ENCODE measurements at regions not wholly inside any gene's neighbourhood (a gene's known extent, or its start where the extent isn't known, plus 50 kb on each side); places are given as distances from the start of the nearest gene placed in this dataset.

- Histone ChIP-seq H3K4me3 (ENCODE audit: low read depth, low read length) (no peak overlapping the region), H3K9ac (ENCODE audit: low read length) (no peak overlapping the region), H3K36me3 (ENCODE audit: control insufficient read depth, insufficient read depth, low read length) (no peaks in the 10 kb centered on the region), H3K4me1 (ENCODE audit: control insufficient read depth, insufficient read depth, low read length) (peaks cover 5% of the 10 kb centered on the region; the same call in 1 of the 2 replicates), H3K27me3 (ENCODE audit: control insufficient read depth, insufficient read depth, low read length) (no peaks in the 10 kb centered on the region), H3K27ac (ENCODE audit: low read depth, low read length) (no peak overlapping the region), H3K9me3 (ENCODE audit: control insufficient read depth, insufficient read depth, low read depth, low read length) (no peaks in the 10 kb centered on the region)
Observed at GRCh38 chr15:69797615-69798014, 300.1 kb downstream of the TLE3 start.

GRCh38 chr15:69798481-69799250, 299.1 kb downstream of the TLE3 start:
- Histone ChIP-seq H3K27me3 (ENCODE audit: control insufficient read depth, insufficient read depth, low read length) (no peaks in the 10 kb centered on the region), H3K9me3 (ENCODE audit: control insufficient read depth, insufficient read depth, low read depth, low read length) (no peaks in the 10 kb centered on the region), H3K4me3 (ENCODE audit: low read depth, low read length) (no peak overlapping the region), H3K4me1 (ENCODE audit: control insufficient read depth, insufficient read depth, low read length) (peaks cover 5% of the 10 kb centered on the region; the same call in 1 of the 2 replicates), H3K36me3 (ENCODE audit: control insufficient read depth, insufficient read depth, low read length) (no peaks in the 10 kb centered on the region), H3K9ac (ENCODE audit: low read length) (no peak overlapping the region), H3K27ac (ENCODE audit: low read depth, low read length) (no peak overlapping the region)

GRCh38 chr15:69801144-69801543, 296.6 kb downstream of the TLE3 start:
- no peak overlapping the region for H3K27ac ChIP-seq (ENCODE audit: low read depth, low read length)
- H3K9me3 ChIP-seq (ENCODE audit: control insufficient read depth, insufficient read depth, low read depth, low read length), result no peaks in the 10 kb centered on the region
- no peaks in the 10 kb centered on the region for H3K27me3 ChIP-seq (ENCODE audit: control insufficient read depth, insufficient read depth, low read length)
- no peaks in the 10 kb centered on the region for H3K36me3 ChIP-seq (ENCODE audit: control insufficient read depth, insufficient read depth, low read length)
- no peak overlapping the region for H3K9ac ChIP-seq (ENCODE audit: low read length)
- H3K4me1 ChIP-seq (ENCODE audit: control insufficient read depth, insufficient read depth, low read length), result no peaks in the 10 kb centered on the region
- H3K4me3 ChIP-seq (ENCODE audit: low read depth, low read length), result no peak overlapping the region

- Histone ChIP-seq H3K27me3 (ENCODE audit: control insufficient read depth, insufficient read depth, low read length) (no peaks in the 10 kb centered on the region), H3K4me3 (ENCODE audit: low read depth, low read length) (no peak overlapping the region), H3K9ac (ENCODE audit: low read length) (no peak overlapping the region), H3K27ac (ENCODE audit: low read depth, low read length) (no peak overlapping the region), H3K9me3 (ENCODE audit: control insufficient read depth, insufficient read depth, low read depth, low read length) (no peaks in the 10 kb centered on the region), H3K4me1 (ENCODE audit: control insufficient read depth, insufficient read depth, low read length) (no peaks in the 10 kb centered on the region), H3K36me3 (ENCODE audit: control insufficient read depth, insufficient read depth, low read length) (no peaks in the 10 kb centered on the region)
Observed at GRCh38 chr15:69802432-69802831, 295.3 kb downstream of the TLE3 start.

- no peaks in the 10 kb centered on the region for H3K9me3 ChIP-seq (ENCODE audit: control insufficient read depth, insufficient read depth, low read depth, low read length)
- no peak overlapping the region for H3K9ac ChIP-seq (ENCODE audit: low read length)
- no peak overlapping the region for H3K4me3 ChIP-seq (ENCODE audit: low read depth, low read length)
- no peaks in the 10 kb centered on the region for H3K27me3 ChIP-seq (ENCODE audit: control insufficient read depth, insufficient read depth, low read length)
- H3K36me3 ChIP-seq (ENCODE audit: control insufficient read depth, insufficient read depth, low read length), result no peaks in the 10 kb centered on the region
- no peak overlapping the region for H3K27ac ChIP-seq (ENCODE audit: low read depth, low read length)
- H3K4me1 ChIP-seq (ENCODE audit: control insufficient read depth, insufficient read depth, low read length), result no peaks in the 10 kb centered on the region
Observed at GRCh38 chr15:69804786-69805185, 292.9 kb downstream of the TLE3 start.

GRCh38 chr15:69805248-69805953, 292.3 kb downstream of the TLE3 start:
- Histone ChIP-seq H3K36me3 (ENCODE audit: control insufficient read depth, insufficient read depth, low read length) (no peaks in the 10 kb centered on the region), H3K27me3 (ENCODE audit: control insufficient read depth, insufficient read depth, low read length) (no peaks in the 10 kb centered on the region), H3K9me3 (ENCODE audit: control insufficient read depth, insufficient read depth, low read depth, low read length) (no peaks in the 10 kb centered on the region), H3K4me3 (ENCODE audit: low read depth, low read length) (no peak overlapping the region), H3K27ac (ENCODE audit: low read depth, low read length) (no peak overlapping the region), H3K4me1 (ENCODE audit: control insufficient read depth, insufficient read depth, low read length) (no peaks in the 10 kb centered on the region), H3K9ac (ENCODE audit: low read length) (no peak overlapping the region)

- Histone ChIP-seq H3K27ac (ENCODE audit: low read depth, low read length) (no peak overlapping the region), H3K4me1 (ENCODE audit: control insufficient read depth, insufficient read depth, low read length) (no peaks in the 10 kb centered on the region), H3K4me3 (ENCODE audit: low read depth, low read length) (no peak overlapping the region), H3K27me3 (ENCODE audit: control insufficient read depth, insufficient read depth, low read length) (no peaks in the 10 kb centered on the region), H3K36me3 (ENCODE audit: control insufficient read depth, insufficient read depth, low read length) (no peaks in the 10 kb centered on the region), H3K9me3 (ENCODE audit: control insufficient read depth, insufficient read depth, low read depth, low read length) (no peaks in the 10 kb centered on the region), H3K9ac (ENCODE audit: low read length) (no peak overlapping the region)
Observed at GRCh38 chr15:69806287-69806915, 291.3 kb downstream of the TLE3 start.

GRCh38 chr15:69807721-69808120, 290.0 kb downstream of the TLE3 start:
- no peaks in the 10 kb centered on the region for H3K9me3 ChIP-seq (ENCODE audit: control insufficient read depth, insufficient read depth, low read depth, low read length)
- H3K9ac ChIP-seq (ENCODE audit: low read length), result no peak overlapping the region
- no peaks in the 10 kb centered on the region for H3K27me3 ChIP-seq (ENCODE audit: control insufficient read depth, insufficient read depth, low read length)
- no peaks in the 10 kb centered on the region for H3K4me1 ChIP-seq (ENCODE audit: control insufficient read depth, insufficient read depth, low read length)
- H3K27ac ChIP-seq (ENCODE audit: low read depth, low read length), result no peak overlapping the region
- H3K36me3 ChIP-seq (ENCODE audit: control insufficient read depth, insufficient read depth, low read length), result no peaks in the 10 kb centered on the region
- no peak overlapping the region for H3K4me3 ChIP-seq (ENCODE audit: low read depth, low read length)

- Histone ChIP-seq H3K9ac (ENCODE audit: low read length) (no peak overlapping the region), H3K27ac (ENCODE audit: low read depth, low read length) (no peak overlapping the region), H3K9me3 (ENCODE audit: control insufficient read depth, insufficient read depth, low read depth, low read length) (no peaks in the 10 kb centered on the region), H3K36me3 (ENCODE audit: control insufficient read depth, insufficient read depth, low read length) (no peaks in the 10 kb centered on the region), H3K4me3 (ENCODE audit: low read depth, low read length) (no peak overlapping the region), H3K27me3 (ENCODE audit: control insufficient read depth, insufficient read depth, low read length) (no peaks in the 10 kb centered on the region), H3K4me1 (ENCODE audit: control insufficient read depth, insufficient read depth, low read length) (peaks cover 8% of the 10 kb centered on the region)
Observed at GRCh38 chr15:69808756-69809155, 289.0 kb downstream of the TLE3 start.

GRCh38 chr15:69809421-69809820, 288.3 kb downstream of the TLE3 start:
- H3K27me3 ChIP-seq (ENCODE audit: control insufficient read depth, insufficient read depth, low read length), result no peaks in the 10 kb centered on the region; the same call in 1 of the 2 replicates
- no peak overlapping the region for H3K27ac ChIP-seq (ENCODE audit: low read depth, low read length)
- no peak overlapping the region for H3K9ac ChIP-seq (ENCODE audit: low read length)
- no peak overlapping the region for H3K4me3 ChIP-seq (ENCODE audit: low read depth, low read length)
- no peaks in the 10 kb centered on the region for H3K9me3 ChIP-seq (ENCODE audit: control insufficient read depth, insufficient read depth, low read depth, low read length)
- no peaks in the 10 kb centered on the region for H3K36me3 ChIP-seq (ENCODE audit: control insufficient read depth, insufficient read depth, low read length)
- peaks cover 12% of the 10 kb centered on the region for H3K4me1 ChIP-seq (ENCODE audit: control insufficient read depth, insufficient read depth, low read length)

All from HUES6 (cell line).